ENCODE measurements at regions not wholly inside any gene's neighbourhood (a gene's known extent, or its start where the extent isn't known, plus 50 kb on each side); places are given as distances from the start of the nearest gene placed in this dataset.

GRCh38 chr2:199596549-199596948 is 138.8 kb upstream of the SATB2 start:
- TF ChIP-seq CTCF (IDR thresholded peaks at IDR 0.05; ENCODE audit: insufficient read depth, low read length, poor library complexity, severe bottlenecking) (peak; percentile 31), EZH2phosphoT487 (conservative IDR thresholded peaks at IDR 0.05; ENCODE audit: low read length) (no peak)

Data from SU-DHL-6 (cell line).